ENCODE measurements at regions not wholly inside any gene's neighbourhood (a gene's known extent, or its start where the extent isn't known, plus 50 kb on each side); places are given as distances from the start of the nearest gene placed in this dataset.

GRCh38 chrX:126238220-126238619 is 72.1 kb upstream of the DCAF12L2 start:
- Histone ChIP-seq H3K9ac (replicated peaks; ENCODE audit: extremely low read depth, insufficient read depth, low read length) (no peak overlapping the region), H2AFZ (ENCODE audit: low read depth, low read length) (no peak overlapping the region), H3K27me3 (ENCODE audit: control insufficient read depth in 2 of 2, insufficient read depth in 2 of 2, low read length in 2 of 2) (no peaks in the 10 kb centered on the region), H3K79me2 (ENCODE audit: control insufficient read depth, insufficient read depth, low read length) (no peaks in the 10 kb centered on the region), H3K9me1 (replicated peaks; ENCODE audit: control insufficient read depth, extremely low read depth, insufficient read depth, low read length) (no peaks in the 10 kb centered on the region), H3K36me3 (ENCODE audit: control insufficient read depth in 2 of 2, extremely low read depth in 1 of 2, insufficient read depth in 2 of 2, low read length in 2 of 2) (no peaks in the 10 kb centered on the region), H3K27ac (ENCODE audit: insufficient read depth, low read depth, low read length) (no peak overlapping the region), H3K9me3 (replicated peaks; ENCODE audit: control insufficient read depth, insufficient read depth, low read length) (no peaks in the 10 kb centered on the region), H4K20me1 (replicated peaks; ENCODE audit: control insufficient read depth, extremely low read depth, insufficient read depth, low read length) (no peaks in the 10 kb centered on the region), H3K4me1 (ENCODE audit: control insufficient read depth, extremely low read depth, insufficient read depth, low read length) (no peaks in the 10 kb centered on the region), H3K4me3 (replicated peaks in 1 of 3; ENCODE audit: insufficient read depth in 1 of 3, low read depth in 1 of 3, low read length in 3 of 3) (no peak overlapping the region), H3K4me2 (ENCODE audit: insufficient read depth, low read length) (no peak overlapping the region)
- dilution Hi-C loops (cut with MboI; ENCODE audit: extremely low pct_ligation_motif_present, low sequenced_read_pairs) = no loop called here
- FAIRE-seq (no peak), DNase-seq (ENCODE audit: low read depth, low spot score) (no peak)
- ChIA-PET POLR2A (no interaction called here), CTCF (no interaction called here)
- BruUV-seq (replicated peaks) = no TSS peak
- intact Hi-C loops (cut with micrococcal nuclease) = no loop called here
- TF ChIP-seq POLR2A (IDR thresholded peaks at IDR 0.05; ENCODE audit: low read depth, low read length) (no peak), EZH2 (IDR thresholded peaks at IDR 0.05; ENCODE audit: borderline replicate concordance, low read depth, low read length, severe bottlenecking) (no peak)

GRCh38 chrX:126237524-126237923 is 71.4 kb upstream of the DCAF12L2 start:
- BruUV-seq (replicated peaks) = no TSS peak
- TF ChIP-seq POLR2AphosphoS5 (IDR thresholded peaks at IDR 0.05; ENCODE audit: insufficient read depth, low read depth, low read length) (no peak), MAX (IDR thresholded peaks at IDR 0.05; ENCODE audit: insufficient read depth, insufficient read length) (no peak), EZH2 (IDR thresholded peaks at IDR 0.05; ENCODE audit: borderline replicate concordance, low read depth, low read length, severe bottlenecking) (no peak), JUN (IDR thresholded peaks at IDR 0.05; ENCODE audit: borderline replicate concordance, insufficient read depth, insufficient read length, low read depth) (no peak), FOS (IDR thresholded peaks at IDR 0.05; ENCODE audit: borderline replicate concordance, insufficient read depth, low read length) (no peak), MYC (IDR thresholded peaks at IDR 0.05; ENCODE audit: low read depth, low read length) (no peak), POLR2A (IDR thresholded peaks at IDR 0.05; ENCODE audit: low read depth, low read length) (no peak), GATA2 (IDR thresholded peaks at IDR 0.05; ENCODE audit: insufficient read depth, insufficient read length, low read depth, low read length) (no peak)
- no peaks in the 10 kb centered on the region for H3K9me1 ChIP-seq (replicated peaks; ENCODE audit: control insufficient read depth, extremely low read depth, insufficient read depth, low read length)
- no peak overlapping the region for H3K9ac ChIP-seq (replicated peaks; ENCODE audit: extremely low read depth, insufficient read depth, low read length)
- intact Hi-C loops (cut with micrococcal nuclease) = no loop called here
- no peak overlapping the region for H3K4me3 ChIP-seq (replicated peaks in 1 of 3; ENCODE audit: insufficient read depth in 1 of 3, low read depth in 1 of 3, low read length in 3 of 3)
- ChIA-PET POLR2A (no interaction called here), CTCF (no interaction called here)
- no peak overlapping the region for H3K27ac ChIP-seq (ENCODE audit: insufficient read depth, low read depth, low read length)
- H3K4me1 ChIP-seq (ENCODE audit: control insufficient read depth, extremely low read depth, insufficient read depth, low read length) = no peaks in the 10 kb centered on the region
- no peaks in the 10 kb centered on the region for H3K9me3 ChIP-seq (replicated peaks; ENCODE audit: control insufficient read depth, insufficient read depth, low read length)
- H4K20me1 ChIP-seq (replicated peaks; ENCODE audit: control insufficient read depth, extremely low read depth, insufficient read depth, low read length) = no peaks in the 10 kb centered on the region
- H3K36me3 ChIP-seq (ENCODE audit: control insufficient read depth in 2 of 2, extremely low read depth in 1 of 2, insufficient read depth in 2 of 2, low read length in 2 of 2) = no peaks in the 10 kb centered on the region
- no peaks in the 10 kb centered on the region for H3K79me2 ChIP-seq (ENCODE audit: control insufficient read depth, insufficient read depth, low read length)
- no peak overlapping the region for H3K4me2 ChIP-seq (ENCODE audit: insufficient read depth, low read length)
- H2AFZ ChIP-seq (ENCODE audit: low read depth, low read length) = no peak overlapping the region
- DNase-seq (ENCODE audit: low read depth, low spot score) (no peak), FAIRE-seq (no peak)
- H3K27me3 ChIP-seq (ENCODE audit: control insufficient read depth in 2 of 2, insufficient read depth in 2 of 2, low read length in 2 of 2) = no peaks in the 10 kb centered on the region
- dilution Hi-C loops (cut with MboI; ENCODE audit: extremely low pct_ligation_motif_present, low sequenced_read_pairs) = no loop called here
